ENCODE measurements at regions not wholly inside any gene's neighbourhood (a gene's known extent, or its start where the extent isn't known, plus 50 kb on each side); places are given as distances from the start of the nearest gene placed in this dataset.
"Not testable (repeated sequence)": the region's sequence is repeated elsewhere in the genome, so short reads cannot be mapped to it uniquely, and the experiment has no call there.

GRCh38 chr16:22651111-22651817 is 140.6 kb downstream of the NPIPB5 start:
- not testable (repeated sequence) for DNase-seq (ENCODE audit: low spot score)

- DNase-seq (ENCODE audit: low spot score), result no peak
Observed at GRCh38 chr16:22652463-22652845, 141.8 kb downstream of the NPIPB5 start.

GRCh38 chr16:22653876-22654275 is 143.2 kb downstream of the NPIPB5 start:
- DNase-seq (ENCODE audit: low spot score), result no peak

- not testable (repeated sequence) for DNase-seq (ENCODE audit: low spot score)
Observed at GRCh38 chr16:22656573-22656972, 145.9 kb downstream of the NPIPB5 start.

GRCh38 chr16:22659933-22660332 is 149.2 kb downstream of the NPIPB5 start:
- no peak for DNase-seq (ENCODE audit: low spot score)

- no peak for DNase-seq (ENCODE audit: low spot score)
Observed at GRCh38 chr16:22660441-22661160, 149.9 kb downstream of the NPIPB5 start.

GRCh38 chr16:22661161-22661647 is 150.5 kb downstream of the NPIPB5 start:
- DNase-seq (ENCODE audit: low spot score), result no peak

GRCh38 chr16:22662958-22663357 is 151.0 kb upstream of the HS3ST2 start:
- not testable (repeated sequence) for DNase-seq (ENCODE audit: low spot score)

- DNase-seq (ENCODE audit: low spot score), result no peak
Observed at GRCh38 chr16:22663389-22664064, 150.4 kb upstream of the HS3ST2 start.

- no peak for DNase-seq (ENCODE audit: low spot score)
Observed at GRCh38 chr16:22664132-22664531, 149.8 kb upstream of the HS3ST2 start.

GRCh38 chr16:22664561-22664997 is 149.4 kb upstream of the HS3ST2 start:
- DNase-seq (ENCODE audit: low spot score), result no peak

GRCh38 chr16:22665048-22665797 is 148.7 kb upstream of the HS3ST2 start:
- DNase-seq (ENCODE audit: low spot score), result no peak

GRCh38 chr16:22665803-22666202 is 148.2 kb upstream of the HS3ST2 start:
- DNase-seq (ENCODE audit: low spot score), result no peak

GRCh38 chr16:22668318-22668717 is 145.6 kb upstream of the HS3ST2 start:
- DNase-seq (ENCODE audit: low spot score), result no peak

- DNase-seq (ENCODE audit: low spot score), result no peak
Observed at GRCh38 chr16:22670044-22670536, 143.9 kb upstream of the HS3ST2 start.

- no peak for DNase-seq (ENCODE audit: low spot score)
Observed at GRCh38 chr16:22670551-22671041, 143.4 kb upstream of the HS3ST2 start.

- DNase-seq (ENCODE audit: low spot score), result no peak
Observed at GRCh38 chr16:22671301-22672076, 142.5 kb upstream of the HS3ST2 start.

GRCh38 chr16:22672830-22673210 is 141.1 kb upstream of the HS3ST2 start:
- no peak for DNase-seq (ENCODE audit: low spot score)

- no peak for DNase-seq (ENCODE audit: low spot score)
Observed at GRCh38 chr16:22673421-22673831, 140.5 kb upstream of the HS3ST2 start.

GRCh38 chr16:22674832-22675191 is 139.2 kb upstream of the HS3ST2 start:
- DNase-seq (ENCODE audit: low spot score), result no peak
